ENCODE measurements at regions not wholly inside any gene's neighbourhood (a gene's known extent, or its start where the extent isn't known, plus 50 kb on each side); places are given as distances from the start of the nearest gene placed in this dataset.

DNA sequence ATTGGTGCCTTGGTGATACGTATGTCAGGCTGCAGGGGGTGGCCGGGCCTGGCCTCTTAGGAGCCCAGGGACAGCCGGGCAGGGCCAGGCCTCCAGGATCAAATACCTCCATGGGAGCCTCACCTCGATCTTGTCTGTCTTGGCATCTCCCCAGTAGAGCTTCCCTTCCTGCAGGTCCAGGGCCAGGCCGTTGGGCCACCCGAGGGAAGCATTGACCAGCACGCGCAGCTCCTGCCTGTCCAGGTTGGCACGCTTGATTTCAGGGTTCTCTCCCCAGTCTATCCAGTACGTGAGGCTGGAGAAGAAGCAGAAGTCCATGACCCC, 137.7 kb downstream of the CRYBB2 start:
- no peaks in the 10 kb centered on the region for H3K9me3 ChIP-seq (ENCODE audit: control insufficient read depth, insufficient read depth, low read length)
- H3K4me3 ChIP-seq (ENCODE audit: low read length): no peak overlapping the region
- no peaks in the 10 kb centered on the region for H3F3A ChIP-seq (ENCODE audit: control insufficient read depth, insufficient read depth)
- H3K27me3 ChIP-seq (ENCODE audit: control insufficient read depth, low read length): no peaks in the 10 kb centered on the region
- H3K9me2 ChIP-seq (replicated peaks; ENCODE audit: control insufficient read depth, low read length): no peaks in the 10 kb centered on the region
- H3K79me2 ChIP-seq (ENCODE audit: control insufficient read depth, low read length): peaks cover 8% of the 10 kb centered on the region
- H3K4me1 ChIP-seq (ENCODE audit: control insufficient read depth, low read length): no peaks in the 10 kb centered on the region
- no peak overlapping the region for H3K27ac ChIP-seq (ENCODE audit: low read depth, low read length)
- TF ChIP-seq, protein P1, sequence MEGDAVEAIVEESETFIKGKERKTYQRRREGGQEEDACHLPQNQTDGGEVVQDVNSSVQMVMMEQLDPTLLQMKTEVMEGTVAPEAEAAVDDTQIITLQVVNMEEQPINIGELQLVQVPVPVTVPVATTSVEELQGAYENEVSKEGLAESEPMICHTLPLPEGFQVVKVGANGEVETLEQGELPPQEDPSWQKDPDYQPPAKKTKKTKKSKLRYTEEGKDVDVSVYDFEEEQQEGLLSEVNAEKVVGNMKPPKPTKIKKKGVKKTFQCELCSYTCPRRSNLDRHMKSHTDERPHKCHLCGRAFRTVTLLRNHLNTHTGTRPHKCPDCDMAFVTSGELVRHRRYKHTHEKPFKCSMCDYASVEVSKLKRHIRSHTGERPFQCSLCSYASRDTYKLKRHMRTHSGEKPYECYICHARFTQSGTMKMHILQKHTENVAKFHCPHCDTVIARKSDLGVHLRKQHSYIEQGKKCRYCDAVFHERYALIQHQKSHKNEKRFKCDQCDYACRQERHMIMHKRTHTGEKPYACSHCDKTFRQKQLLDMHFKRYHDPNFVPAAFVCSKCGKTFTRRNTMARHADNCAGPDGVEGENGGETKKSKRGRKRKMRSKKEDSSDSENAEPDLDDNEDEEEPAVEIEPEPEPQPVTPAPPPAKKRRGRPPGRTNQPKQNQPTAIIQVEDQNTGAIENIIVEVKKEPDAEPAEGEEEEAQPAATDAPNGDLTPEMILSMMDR (IDR thresholded peaks at IDR 0.05; ENCODE audit: low read depth, low read length, poor library complexity, severe bottlenecking): no peak
- TF ChIP-seq EZH2phosphoT487 (IDR thresholded peaks at IDR 0.05; ENCODE audit: borderline replicate concordance, low read length): no peak
- H3K4me2 ChIP-seq (ENCODE audit: low read length): no peak overlapping the region
- H4K20me1 ChIP-seq (ENCODE audit: control insufficient read depth, insufficient read depth, low read depth, low read length): no peaks in the 10 kb centered on the region
- H3K36me3 ChIP-seq (ENCODE audit: control insufficient read depth, low read length): peaks cover 47% of the 10 kb centered on the region

DNA sequence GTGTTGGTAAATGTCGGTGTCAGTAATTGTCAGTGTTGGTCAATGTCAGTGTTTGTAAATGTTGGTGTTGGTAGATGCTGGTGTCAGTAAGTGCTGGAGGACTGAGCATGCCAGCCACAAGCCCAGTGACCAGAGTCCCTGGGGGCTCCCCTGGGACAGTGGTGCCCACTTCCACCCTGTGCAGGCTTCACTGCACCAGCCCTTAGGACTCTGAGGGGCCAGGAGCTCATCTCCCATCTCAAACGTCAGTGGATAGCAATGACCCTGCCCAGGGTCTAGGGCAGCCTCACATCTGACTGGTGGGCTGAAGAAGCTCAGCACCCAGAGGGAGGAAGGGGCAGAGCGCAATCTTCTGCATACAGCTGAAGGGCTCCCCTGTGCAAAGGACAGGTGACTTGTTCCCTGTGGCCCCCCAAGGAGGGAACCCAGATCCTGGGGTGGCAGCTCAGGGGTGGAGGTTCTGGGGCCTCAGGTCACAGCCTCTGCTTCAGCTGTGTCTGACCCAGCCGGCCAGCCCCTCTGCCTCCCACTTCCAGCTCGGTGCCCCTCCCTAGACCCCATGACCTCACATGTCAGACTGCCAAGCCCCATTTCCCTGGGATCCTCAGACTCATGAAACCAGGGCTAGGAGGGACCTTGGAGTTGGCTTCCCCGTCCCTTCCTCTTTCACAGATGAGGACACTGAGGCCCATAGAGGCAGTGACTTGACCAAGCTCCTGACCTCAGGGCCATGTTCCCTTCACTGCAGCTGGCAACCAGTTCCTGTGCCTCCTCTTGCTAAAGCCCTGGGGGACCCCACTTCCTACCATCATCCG, 138.4 kb downstream of the CRYBB2 start:
- TF ChIP-seq, protein P1 (IDR thresholded peaks at IDR 0.05; ENCODE audit: low read depth, low read length, poor library complexity, severe bottlenecking): no peak
- no peak for TF ChIP-seq EZH2phosphoT487 (IDR thresholded peaks at IDR 0.05; ENCODE audit: borderline replicate concordance, low read length)
- no peaks in the 10 kb centered on the region for H3K27me3 ChIP-seq (ENCODE audit: control insufficient read depth, low read length)
- H3K27ac ChIP-seq (ENCODE audit: low read depth, low read length): no peak overlapping the region
- peaks cover 41% of the 10 kb centered on the region for H3K36me3 ChIP-seq (ENCODE audit: control insufficient read depth, low read length)
- no peaks in the 10 kb centered on the region for H3K9me3 ChIP-seq (ENCODE audit: control insufficient read depth, insufficient read depth, low read length)
- H4K20me1 ChIP-seq (ENCODE audit: control insufficient read depth, insufficient read depth, low read depth, low read length): no peaks in the 10 kb centered on the region
- H3F3A ChIP-seq (ENCODE audit: control insufficient read depth, insufficient read depth): no peaks in the 10 kb centered on the region
- H3K9me2 ChIP-seq (replicated peaks; ENCODE audit: control insufficient read depth, low read length): no peaks in the 10 kb centered on the region
- H3K4me2 ChIP-seq (ENCODE audit: low read length): no peak overlapping the region
- H3K79me2 ChIP-seq (ENCODE audit: control insufficient read depth, low read length): peaks cover 14% of the 10 kb centered on the region
- H3K4me3 ChIP-seq (ENCODE audit: low read length): no peak overlapping the region
- no peaks in the 10 kb centered on the region for H3K4me1 ChIP-seq (ENCODE audit: control insufficient read depth, low read length)

DNA sequence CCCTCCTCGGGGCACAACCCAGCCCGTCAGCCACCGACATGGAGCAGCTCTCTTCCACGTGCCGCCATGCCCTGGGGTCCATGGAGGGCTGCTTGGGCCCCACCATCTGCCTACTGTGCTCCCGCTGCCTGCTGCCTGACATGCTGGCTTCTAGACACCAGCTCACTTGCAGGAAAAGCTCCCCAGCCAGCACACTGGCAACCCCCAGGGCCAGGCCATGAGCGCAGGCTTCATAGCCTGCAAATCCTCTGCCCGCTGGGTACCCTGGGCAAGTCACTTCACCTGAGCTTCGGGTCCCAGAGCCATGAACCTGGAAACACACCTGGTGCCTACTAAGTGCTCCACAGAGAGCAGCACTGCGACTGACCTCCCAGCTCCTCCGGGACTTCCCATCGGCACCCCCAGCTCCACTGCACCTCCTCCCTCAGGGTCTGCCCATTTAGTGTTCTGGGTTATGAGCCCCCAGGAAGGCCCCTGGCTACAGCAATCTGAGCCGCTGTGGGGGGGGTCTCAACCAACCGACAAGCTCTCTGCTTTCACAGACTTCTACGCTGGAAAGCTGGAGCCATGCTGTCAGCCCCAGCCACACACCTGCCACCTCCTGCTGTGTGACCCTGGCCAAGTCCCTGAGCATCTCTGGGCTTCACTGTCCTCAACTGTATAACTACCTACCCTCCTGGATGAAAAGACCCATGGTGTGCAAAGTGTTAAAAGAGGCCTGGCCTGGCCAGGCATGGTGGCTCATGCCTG, 139.2 kb downstream of the CRYBB2 start:
- H3K27me3 ChIP-seq (ENCODE audit: control insufficient read depth, low read length): no peaks in the 10 kb centered on the region
- no peak overlapping the region for H3K27ac ChIP-seq (ENCODE audit: low read depth, low read length)
- H3K4me3 ChIP-seq (ENCODE audit: low read length): no peak overlapping the region
- H3K4me1 ChIP-seq (ENCODE audit: control insufficient read depth, low read length): no peaks in the 10 kb centered on the region
- H3K79me2 ChIP-seq (ENCODE audit: control insufficient read depth, low read length): peaks cover 16% of the 10 kb centered on the region
- H3F3A ChIP-seq (ENCODE audit: control insufficient read depth, insufficient read depth): no peaks in the 10 kb centered on the region
- H3K9me3 ChIP-seq (ENCODE audit: control insufficient read depth, insufficient read depth, low read length): no peaks in the 10 kb centered on the region
- H3K9me2 ChIP-seq (replicated peaks; ENCODE audit: control insufficient read depth, low read length): no peaks in the 10 kb centered on the region
- H3K36me3 ChIP-seq (ENCODE audit: control insufficient read depth, low read length): peaks cover 41% of the 10 kb centered on the region
- TF ChIP-seq, protein P1 (IDR thresholded peaks at IDR 0.05; ENCODE audit: low read depth, low read length, poor library complexity, severe bottlenecking): no peak
- TF ChIP-seq EZH2phosphoT487 (IDR thresholded peaks at IDR 0.05; ENCODE audit: borderline replicate concordance, low read length): no peak
- H3K4me2 ChIP-seq (ENCODE audit: low read length): no peak overlapping the region
- no peaks in the 10 kb centered on the region for H4K20me1 ChIP-seq (ENCODE audit: control insufficient read depth, insufficient read depth, low read depth, low read length)
